Activated naive CD4-positive, alpha-beta T cell treated with anti-CD3 and anti-CD28 coated beads, Interleukin-2, amount 50 U/mL, for 72 hours (primary cell): ENCODE measurements at regions not wholly inside any gene's neighbourhood (a gene's known extent, or its start where the extent isn't known, plus 50 kb on each side); places are given as distances from the start of the nearest gene placed in this dataset.
"Not testable (repeated sequence)": the region's sequence is repeated elsewhere in the genome, so short reads cannot be mapped to it uniquely, and the experiment has no call there.

Experiments
- ATAC-seq, 2 donors: fragments of 150-1000 bp; cut with Tn5 transposase; 2 replicates each; pipeline ENCODE4 v1.10.0; 2021; ENCODE audit warnings: mild to moderate bottlenecking in 2 of 2, moderate library complexity in 2 of 2
- DNase-seq, 2 donors: peaks; one replicate each; pipeline ENCODE4 v3.0.0; 2021 to 2022; ENCODE audit warnings: low spot score in 2 of 2
- H3K27ac Mint-ChIP-seq, 2 donors: one replicate each; pipeline ENCODE4 v1.8.0; 2022; ENCODE audit warnings: mild to moderate bottlenecking in 2 of 2, mixed read lengths in 2 of 2
- H3K36me3 Mint-ChIP-seq, 2 donors: one replicate each; pipeline ENCODE4 v1.8.0; 2022; ENCODE audit warnings: mixed read lengths in 2 of 2
- H3K9me3 Mint-ChIP-seq, 2 donors: one replicate each; pipeline ENCODE4 v1.8.0; 2022; ENCODE audit warnings: mixed read lengths in 2 of 2

DNA sequence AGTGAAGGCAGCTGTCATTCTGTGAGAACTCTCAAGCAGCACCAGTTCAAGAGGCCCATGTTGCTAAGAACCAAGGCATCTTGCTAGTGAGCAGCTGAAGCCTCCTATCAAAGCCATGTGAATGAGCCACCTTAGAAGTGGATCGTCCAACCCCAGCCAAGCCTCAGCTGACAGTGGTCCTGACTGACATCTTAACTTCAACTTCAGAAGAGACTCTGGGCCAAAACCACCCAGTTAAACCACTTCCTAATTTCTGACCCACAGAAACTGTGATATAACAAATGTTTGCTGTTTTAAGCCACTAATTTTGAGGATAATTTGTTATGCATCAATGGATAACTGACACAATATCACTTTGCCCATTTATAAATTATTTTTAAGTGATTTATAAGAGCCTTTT is 256.0 kb downstream of the RPAP3 start:
- Mint-ChIP-seq H3K27ac (no peak overlapping the region), H3K36me3 (peaks cover 2 to 5% of the 10 kb centered on the region in 2 donors), H3K9me3 (peaks cover 3 to 15% of the 10 kb centered on the region in 2 donors)
- no peak for DNase-seq
- no peak for ATAC-seq

DNA sequence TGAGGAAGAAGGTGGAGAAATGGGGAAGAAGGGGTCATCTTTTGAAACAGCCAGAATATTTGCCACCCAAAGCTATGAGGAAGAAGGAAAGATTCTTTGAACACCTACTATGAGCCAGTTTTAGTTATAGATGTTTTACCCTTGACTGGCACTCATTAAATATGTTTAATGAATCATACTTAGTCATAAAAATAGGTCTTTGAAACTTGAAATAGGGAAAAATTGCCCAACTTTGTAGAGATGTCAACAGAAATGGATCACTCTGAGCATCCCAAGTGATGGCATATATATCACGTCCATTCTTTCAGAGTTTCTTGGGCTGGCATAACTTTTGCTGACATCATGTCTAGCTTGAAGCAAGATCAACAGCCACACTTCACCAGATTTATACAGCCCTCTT is 263.5 kb downstream of the RPAP3 start:
- Mint-ChIP-seq H3K27ac (no peak overlapping the region), H3K36me3 (peaks cover 30 to 37% of the 10 kb centered on the region in 2 donors), H3K9me3 (peaks cover 31 to 47% of the 10 kb centered on the region in 2 donors)
- no peak for DNase-seq
- no peak for ATAC-seq

DNA sequence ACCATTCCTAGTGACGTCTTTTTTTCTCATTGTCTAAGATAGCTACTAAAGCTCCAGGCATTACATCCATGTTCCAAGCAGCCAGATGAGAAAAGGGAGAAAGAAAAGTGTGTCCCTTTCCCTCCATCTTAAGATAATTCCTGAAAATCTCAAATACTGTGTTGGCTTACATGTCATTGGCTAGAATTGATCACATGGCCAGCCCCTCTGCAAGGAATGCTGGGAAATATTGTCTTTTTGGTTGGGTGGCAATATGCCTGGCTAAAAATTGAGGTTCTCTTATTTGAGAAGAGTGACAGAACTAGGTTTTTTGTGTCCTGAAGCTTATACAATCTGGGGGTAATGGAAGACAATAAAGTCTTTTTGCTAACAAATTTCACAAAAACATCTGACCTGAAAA is 264.3 kb downstream of the RPAP3 start:
- no peak overlapping the region for H3K27ac Mint-ChIP-seq
- H3K9me3 Mint-ChIP-seq: peaks cover 33 to 50% of the 10 kb centered on the region in 2 donors
- no peak for ATAC-seq
- DNase-seq: no peak
- H3K36me3 Mint-ChIP-seq: peaks cover 30 to 37% of the 10 kb centered on the region in 2 donors

DNA sequence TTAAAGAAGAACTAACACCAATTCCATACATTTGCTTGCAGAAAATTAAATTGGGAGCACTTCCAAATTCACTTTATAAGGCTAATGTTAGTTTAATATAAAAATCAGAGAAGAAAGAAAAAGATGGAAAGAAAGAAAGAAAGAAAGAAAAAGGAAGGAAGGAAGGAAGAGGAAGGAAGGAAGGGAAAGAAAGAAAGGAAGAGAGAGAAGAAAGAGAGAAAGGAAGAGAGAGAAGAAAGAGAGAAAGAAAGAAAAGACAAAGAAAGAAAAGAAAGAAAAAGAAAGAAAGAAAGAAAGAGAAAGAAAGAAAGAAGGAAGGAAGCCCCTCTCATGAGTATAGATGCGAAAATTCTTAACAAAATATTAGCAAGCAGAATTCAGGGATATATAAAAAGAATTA is 267.7 kb downstream of the RPAP3 start:
- ATAC-seq (no peak), DNase-seq (no peak)
- Mint-ChIP-seq H3K36me3 (peaks cover 17 to 33% of the 10 kb centered on the region in 2 donors), H3K9me3 (peaks cover 23 to 49% of the 10 kb centered on the region in 2 donors), H3K27ac (no peak overlapping the region)

DNA sequence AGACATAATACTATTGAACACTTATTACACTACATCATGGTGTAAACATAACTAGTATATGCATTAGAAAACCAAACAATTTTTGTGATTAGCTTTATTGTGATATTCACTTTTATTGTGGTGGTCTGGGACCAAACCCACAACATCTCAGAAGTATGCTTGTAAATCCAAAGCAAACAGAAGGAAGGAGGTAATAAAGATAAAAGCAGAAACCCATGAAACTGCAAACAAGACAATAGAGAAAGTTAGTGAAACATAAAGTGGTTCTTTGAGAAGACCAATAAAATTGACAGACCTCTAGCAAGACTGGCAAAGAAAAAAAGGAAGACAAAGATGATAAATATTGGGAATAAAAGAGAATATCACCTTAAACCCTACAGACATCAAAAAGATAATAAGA is 268.3 kb downstream of the RPAP3 start:
- no peak overlapping the region for H3K27ac Mint-ChIP-seq
- H3K36me3 Mint-ChIP-seq: peaks cover 11 to 27% of the 10 kb centered on the region in 2 donors
- ATAC-seq: no peak
- H3K9me3 Mint-ChIP-seq: peaks cover 17 to 45% of the 10 kb centered on the region in 2 donors
- no peak for DNase-seq

DNA sequence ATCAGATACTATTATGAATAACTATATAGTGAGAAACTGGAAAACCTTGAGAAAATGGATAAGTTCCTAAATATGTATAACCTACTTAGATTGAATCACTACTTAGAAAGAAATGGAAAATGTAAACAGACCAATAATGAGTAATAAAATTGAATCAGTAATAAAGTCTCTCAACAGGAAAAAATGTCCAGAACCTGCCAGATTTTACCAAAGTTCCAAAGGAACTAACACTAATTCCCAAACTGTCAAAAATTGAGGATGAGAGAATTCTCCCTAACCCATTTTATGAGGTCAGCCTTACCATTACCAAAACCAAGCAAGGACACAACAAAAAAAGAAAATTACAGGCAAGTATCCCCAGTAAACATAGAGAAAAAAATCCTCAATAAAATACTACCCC is 272.0 kb downstream of the RPAP3 start:
- peaks cover 11 to 32% of the 10 kb centered on the region in 2 donors for H3K9me3 Mint-ChIP-seq
- peaks cover 0 to 14% of the 10 kb centered on the region in 2 donors for H3K36me3 Mint-ChIP-seq
- DNase-seq (no peak), ATAC-seq (no peak)
- no peak overlapping the region for H3K27ac Mint-ChIP-seq

DNA sequence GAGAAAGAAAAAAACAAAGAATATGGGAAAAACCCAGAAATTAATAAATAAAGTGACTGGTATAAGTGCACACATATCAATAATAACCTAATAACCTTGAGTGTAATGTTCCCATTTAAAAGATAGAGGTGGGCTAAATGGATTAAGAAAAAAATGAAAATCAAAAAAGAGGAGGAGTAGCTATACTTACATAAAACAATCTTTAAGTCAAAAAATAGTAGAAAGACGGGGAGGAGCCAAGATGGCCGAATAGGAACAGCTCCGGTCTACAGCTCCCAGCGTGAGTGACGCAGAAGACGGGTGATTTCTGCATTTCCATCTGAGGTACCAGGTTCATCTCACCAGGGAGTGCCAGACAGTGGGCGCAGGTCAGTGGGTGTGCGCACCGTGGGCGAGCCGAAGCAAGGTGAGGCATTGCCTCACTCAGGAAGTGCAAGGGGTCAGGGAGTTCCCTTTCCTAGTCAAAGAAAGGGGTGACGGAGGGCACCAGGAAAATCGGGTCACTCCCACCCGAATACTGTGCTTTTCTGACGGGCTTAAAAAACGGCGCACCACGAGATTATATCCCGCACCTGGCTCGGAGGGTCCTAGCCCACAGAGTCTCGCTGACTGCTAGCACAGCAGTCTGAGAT is 279.0 kb downstream of the RPAP3 start:
- H3K27ac Mint-ChIP-seq: peak overlapping the region in 1 of 2 donors; percentile 14
- H3K9me3 Mint-ChIP-seq: peaks cover 8 to 19% of the 10 kb centered on the region in 2 donors
- not testable (repeated sequence) for DNase-seq, ATAC-seq
- peaks cover 10 to 12% of the 10 kb centered on the region in 2 donors for H3K36me3 Mint-ChIP-seq

DNA sequence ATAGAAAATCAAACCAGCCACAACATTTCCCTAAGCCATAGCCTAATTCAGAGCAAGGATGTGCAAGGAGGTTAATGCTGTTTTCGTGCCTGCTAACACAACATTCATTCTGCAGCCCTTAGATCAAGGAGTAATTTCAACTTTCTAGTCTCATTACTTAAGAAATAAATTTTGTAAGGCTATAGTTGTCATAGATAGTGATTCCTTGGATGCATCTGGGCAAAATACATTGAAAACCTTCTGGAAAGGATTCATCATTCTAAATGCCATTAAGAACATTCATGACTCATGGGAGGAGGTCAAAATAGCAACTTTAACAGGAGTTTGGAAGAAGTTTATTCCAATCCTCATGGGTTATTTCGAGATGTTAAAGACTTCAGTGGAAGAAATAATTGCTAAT is 283.2 kb downstream of the RPAP3 start:
- Mint-ChIP-seq H3K9me3 (peaks cover 8 to 23% of the 10 kb centered on the region in 2 donors), H3K36me3 (peaks cover 12 to 15% of the 10 kb centered on the region in 2 donors)
- ATAC-seq: no peak

DNA sequence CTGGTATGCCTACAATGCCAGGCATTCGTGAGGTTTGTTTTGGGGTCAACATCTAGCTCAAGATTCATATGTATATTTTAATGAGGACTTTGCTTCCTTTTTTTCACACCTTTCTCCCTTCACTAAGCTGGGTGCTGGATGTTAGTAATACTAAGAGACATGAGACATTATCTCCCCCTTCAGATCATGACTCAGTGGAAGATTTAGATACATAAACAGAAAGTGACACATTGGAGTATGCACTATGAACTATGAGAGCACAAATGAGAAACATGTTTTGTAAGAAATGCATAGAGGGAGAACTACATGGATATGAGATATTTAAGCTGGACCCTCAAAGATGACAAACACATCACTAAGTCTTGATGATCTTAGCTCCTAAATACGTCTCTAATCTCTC is 286.3 kb downstream of the RPAP3 start:
- Mint-ChIP-seq H3K27ac (peak overlapping the region; percentile 88 to 93), H3K9me3 (peaks cover 9 to 24% of the 10 kb centered on the region in 2 donors), H3K36me3 (peaks cover 13 to 20% of the 10 kb centered on the region in 2 donors)
- peak; percentile 84 to 98 for ATAC-seq
- no peak for DNase-seq

More for the DNA sequence above, 283.2 kb downstream of the RPAP3 start:
- no peak for DNase-seq
- H3K27ac Mint-ChIP-seq: no peak overlapping the region

DNA sequence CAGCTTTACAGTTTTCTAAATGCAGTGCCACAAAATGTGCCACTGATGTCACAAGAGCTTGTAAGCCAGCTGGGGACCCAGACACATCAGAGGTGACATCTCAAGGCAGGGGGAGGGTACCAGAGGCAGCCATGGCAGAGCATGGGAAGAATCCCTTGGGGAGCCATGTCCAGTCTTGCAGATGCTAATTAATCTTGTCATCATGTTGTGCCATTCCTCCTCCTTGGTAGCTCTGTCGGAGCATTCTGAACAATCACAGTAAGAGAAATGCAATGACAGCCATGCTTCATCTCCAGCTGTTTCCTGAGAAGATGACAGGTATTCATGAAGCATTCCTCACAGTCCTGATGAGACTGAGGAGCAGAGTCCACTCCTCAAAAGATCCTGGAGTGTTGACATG is 287.9 kb downstream of the RPAP3 start:
- peaks cover 17 to 20% of the 10 kb centered on the region in 2 donors for H3K36me3 Mint-ChIP-seq
- peaks cover 9 to 18% of the 10 kb centered on the region in 2 donors for H3K9me3 Mint-ChIP-seq
- no peak overlapping the region for H3K27ac Mint-ChIP-seq
- no peak for DNase-seq
- no peak for ATAC-seq

DNA sequence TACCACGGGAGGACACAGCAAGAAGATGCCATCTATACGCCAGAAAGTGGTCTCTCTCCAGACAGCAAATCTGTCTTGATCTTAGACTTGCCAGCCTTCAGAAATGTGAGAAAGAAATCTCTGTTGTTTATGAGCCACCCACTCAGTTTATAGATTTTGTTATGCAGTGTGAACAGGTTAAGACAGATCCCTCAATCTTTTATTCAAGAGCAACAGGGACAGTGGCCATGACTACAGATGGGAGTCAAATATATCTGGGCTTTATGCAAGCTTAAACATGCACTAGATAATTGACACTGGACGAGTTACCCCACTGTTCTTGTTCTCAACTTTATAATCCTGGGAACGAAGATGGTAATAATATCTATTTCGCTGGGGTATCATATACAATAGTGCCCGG is 288.7 kb downstream of the RPAP3 start:
- peaks cover 15 to 17% of the 10 kb centered on the region in 2 donors for H3K36me3 Mint-ChIP-seq
- ATAC-seq (no peak), DNase-seq (no peak)
- peaks cover 9 to 15% of the 10 kb centered on the region in 2 donors for H3K9me3 Mint-ChIP-seq
- no peak overlapping the region for H3K27ac Mint-ChIP-seq

DNA sequence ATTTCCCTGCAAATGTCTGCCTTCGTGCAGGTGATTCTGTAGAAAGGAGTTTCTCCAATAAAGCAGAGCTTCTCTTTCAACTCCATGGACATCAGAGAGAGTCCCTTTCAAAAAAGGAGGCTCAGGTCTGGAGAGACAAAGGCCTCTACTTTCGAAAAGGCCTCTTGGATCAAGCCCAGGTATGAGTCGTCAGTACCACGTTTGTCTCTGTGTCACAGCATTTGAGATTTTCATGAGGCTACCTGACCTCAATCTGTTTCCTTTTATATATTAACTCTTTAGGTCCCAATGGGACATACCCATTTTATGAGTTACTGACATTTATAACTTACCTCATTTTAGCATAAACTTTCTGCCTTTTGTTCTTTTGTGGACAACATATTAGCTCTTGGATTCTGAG is 290.8 kb downstream of the RPAP3 start:
- Mint-ChIP-seq H3K36me3 (peaks cover 15 to 16% of the 10 kb centered on the region in 2 donors), H3K9me3 (peaks cover 9 to 14% of the 10 kb centered on the region in 2 donors), H3K27ac (peak overlapping the region; percentile 90 to 99)
- peak in 1 of 2 donors; percentile 54 for ATAC-seq
- DNase-seq: no peak

DNA sequence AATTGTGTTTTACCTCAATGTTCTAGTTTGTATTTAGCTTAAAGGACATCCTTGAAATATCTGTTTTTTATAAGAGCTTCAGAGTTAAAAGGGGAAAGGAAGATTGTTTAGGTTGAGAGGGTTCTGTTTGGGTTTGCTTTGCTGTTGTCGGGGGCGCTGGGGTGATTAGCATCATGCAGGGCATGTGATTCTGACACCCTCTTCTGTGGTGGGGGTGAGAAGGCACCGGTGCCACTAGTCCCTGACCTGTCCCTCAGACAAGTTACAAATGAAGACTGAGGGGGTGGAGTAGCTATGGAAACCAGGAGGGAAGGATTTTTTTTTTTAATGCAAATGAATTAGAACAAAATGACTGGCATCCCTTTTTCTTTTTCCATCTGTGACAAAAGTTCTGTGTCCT is 291.3 kb downstream of the RPAP3 start:
- DNase-seq: peak in 1 of 2 donors; percentile 51

DNA sequence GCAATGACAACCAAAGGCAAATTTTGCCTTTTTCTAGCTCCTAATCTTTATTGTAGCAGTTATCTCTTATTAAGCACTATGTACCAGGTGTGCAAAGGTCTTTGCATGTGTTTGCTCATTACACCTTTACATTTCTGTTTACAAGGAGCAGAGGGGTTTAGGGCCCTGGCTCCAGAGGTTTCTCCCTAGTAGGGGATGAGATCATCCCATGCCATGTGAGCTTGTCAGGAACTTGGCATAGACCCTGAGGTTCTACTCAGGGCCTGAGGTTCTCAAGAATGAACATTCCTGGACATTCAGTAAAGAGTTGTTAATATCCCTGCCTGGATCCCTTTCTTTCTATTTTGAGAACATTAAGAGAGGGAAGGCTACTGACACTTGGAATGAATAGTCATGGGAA is 292.0 kb downstream of the RPAP3 start:
- DNase-seq (no peak), ATAC-seq (no peak)
- peaks cover 14 to 17% of the 10 kb centered on the region in 2 donors for H3K9me3 Mint-ChIP-seq
- H3K27ac Mint-ChIP-seq: peak overlapping the region; percentile 90 to 99
- peaks cover 21 to 25% of the 10 kb centered on the region in 2 donors for H3K36me3 Mint-ChIP-seq

More for the DNA sequence above, 291.3 kb downstream of the RPAP3 start:
- Mint-ChIP-seq H3K27ac (peak overlapping the region; percentile 90 to 99), H3K9me3 (peaks cover 10 to 12% of the 10 kb centered on the region in 2 donors), H3K36me3 (peaks cover 14 to 18% of the 10 kb centered on the region in 2 donors)
- ATAC-seq: peak; percentile 71 to 74

DNA sequence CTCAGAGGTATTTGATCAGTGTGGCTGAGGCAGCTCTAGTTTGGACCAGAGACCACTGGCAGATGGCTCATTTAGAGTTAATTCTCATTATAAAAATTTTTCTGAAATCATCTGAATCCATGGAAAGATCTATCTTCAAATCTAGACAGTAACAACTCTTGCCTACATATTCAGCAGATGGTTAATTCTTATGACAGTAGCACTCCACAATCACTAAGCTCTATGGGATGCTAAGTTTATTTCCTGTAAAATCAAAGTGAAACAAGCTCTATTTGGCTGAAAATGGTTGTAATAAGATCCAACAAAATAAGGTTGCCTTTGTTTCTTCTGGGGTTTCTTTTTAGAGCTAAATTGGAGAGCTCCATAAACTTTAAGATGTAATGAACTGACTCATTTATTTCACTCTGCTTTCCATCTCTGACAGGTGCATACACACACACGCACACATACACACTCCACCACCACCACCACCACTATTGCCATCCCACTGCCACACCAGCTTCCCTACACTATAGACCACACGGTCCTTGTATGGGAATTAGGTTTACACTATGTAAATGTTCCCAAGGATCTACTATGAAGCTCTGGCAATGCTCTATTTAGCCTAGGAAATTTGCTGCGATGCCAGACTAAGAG is 293.1 kb downstream of the RPAP3 start:
- DNase-seq: no peak
- H3K9me3 Mint-ChIP-seq: peaks cover 14 to 19% of the 10 kb centered on the region in 2 donors
- H3K36me3 Mint-ChIP-seq: peaks cover 22 to 25% of the 10 kb centered on the region in 2 donors
- peak; percentile 47 to 65 for ATAC-seq
- peak overlapping the region; percentile 89 to 99 for H3K27ac Mint-ChIP-seq

DNA sequence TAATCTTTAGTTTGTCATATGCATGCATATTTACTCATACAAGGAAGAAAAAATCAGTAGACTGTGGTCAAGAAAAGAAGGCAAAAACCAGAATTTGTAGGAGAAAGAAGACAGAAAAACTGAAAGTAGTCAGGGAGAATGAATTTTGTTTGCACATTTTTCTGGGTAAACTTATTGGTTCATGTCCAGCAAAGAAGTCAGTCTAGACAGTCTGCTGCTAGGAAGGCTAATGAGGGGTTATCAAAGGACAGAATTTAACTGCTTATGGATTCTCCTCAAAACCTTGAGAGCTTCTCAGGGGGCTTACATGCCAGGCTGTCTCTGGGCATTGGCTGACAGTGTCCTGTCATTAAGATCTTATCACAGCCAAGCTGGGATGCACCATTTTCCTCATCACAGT is 293.9 kb downstream of the RPAP3 start:
- DNase-seq: no peak
- H3K27ac Mint-ChIP-seq: peak overlapping the region; percentile 89 to 99
- peaks cover 26 to 29% of the 10 kb centered on the region in 2 donors for H3K36me3 Mint-ChIP-seq
- no peak for ATAC-seq
- peaks cover 14 to 21% of the 10 kb centered on the region in 2 donors for H3K9me3 Mint-ChIP-seq

DNA sequence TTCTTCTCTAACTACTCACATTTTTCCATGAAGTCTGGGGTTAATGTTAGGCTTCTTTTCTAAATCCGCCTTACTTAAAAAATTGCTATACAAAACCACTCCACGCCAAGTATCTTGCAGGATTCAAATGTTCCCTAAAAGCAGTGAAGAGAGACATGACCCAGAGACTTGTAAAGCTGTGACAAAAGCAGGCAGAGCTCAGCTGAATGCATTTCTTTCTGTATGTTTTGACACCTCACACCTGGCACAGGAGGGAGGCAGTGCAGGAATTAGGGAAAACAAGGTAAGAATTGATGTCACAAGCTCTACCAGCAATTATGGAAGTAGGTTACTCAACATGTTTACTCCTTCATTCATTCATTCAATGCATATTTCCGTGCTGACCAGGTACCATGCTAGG is 295.0 kb downstream of the RPAP3 start:
- H3K27ac Mint-ChIP-seq: peak overlapping the region in 1 of 2 donors; percentile 99
- DNase-seq (no peak), ATAC-seq (no peak)
- peaks cover 24% of the 10 kb centered on the region in 2 donors for H3K36me3 Mint-ChIP-seq
- peaks cover 9 to 18% of the 10 kb centered on the region in 2 donors for H3K9me3 Mint-ChIP-seq
